ENCODE measurements at regions not wholly inside any gene's neighbourhood (a gene's known extent, or its start where the extent isn't known, plus 50 kb on each side); places are given as distances from the start of the nearest gene placed in this dataset.
"Not testable (repeated sequence)": the region's sequence is repeated elsewhere in the genome, so short reads cannot be mapped to it uniquely, and the experiment has no call there.

DNA sequence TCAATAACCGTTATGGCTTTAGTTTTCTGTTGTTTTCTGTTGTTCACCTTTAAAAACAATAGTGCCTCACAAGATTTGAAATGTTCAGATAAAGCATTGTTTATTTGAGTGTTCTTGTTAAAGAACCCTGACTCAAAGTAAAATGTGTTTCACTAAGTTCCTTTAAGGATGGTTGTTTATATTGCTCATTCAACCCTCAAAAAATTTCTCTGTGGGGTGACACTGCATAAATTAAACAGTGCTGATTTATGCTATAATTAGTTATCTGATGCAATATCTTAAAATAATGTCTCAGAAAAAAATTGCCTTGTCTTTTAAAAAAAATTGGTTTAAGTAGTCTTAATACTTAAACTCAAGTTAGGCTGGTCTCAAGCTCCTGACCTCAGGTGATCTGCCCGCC, 775.1 kb downstream of the FLRT2 start:
- no peak for DNase-seq

DNA sequence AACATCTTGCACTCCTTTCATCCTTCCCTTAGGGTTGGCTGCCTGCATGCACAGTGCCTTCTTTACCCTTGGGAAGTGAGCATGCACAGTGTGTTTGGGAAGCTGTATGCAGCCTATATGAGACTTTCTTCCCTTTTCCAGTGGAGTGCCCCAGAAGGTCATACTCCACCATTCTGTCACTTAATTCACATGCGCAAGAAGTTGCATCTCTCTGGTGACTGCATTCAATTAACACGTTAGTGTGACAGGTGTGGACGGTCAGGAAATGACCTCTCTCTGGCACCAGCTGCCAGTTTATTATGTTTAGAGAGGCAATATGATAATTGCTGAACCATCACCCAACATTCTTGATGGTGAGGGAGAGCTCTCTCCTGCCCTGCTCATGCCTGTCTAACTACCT, 770.0 kb downstream of the FLRT2 start:
- DNase-seq: no peak

DNA sequence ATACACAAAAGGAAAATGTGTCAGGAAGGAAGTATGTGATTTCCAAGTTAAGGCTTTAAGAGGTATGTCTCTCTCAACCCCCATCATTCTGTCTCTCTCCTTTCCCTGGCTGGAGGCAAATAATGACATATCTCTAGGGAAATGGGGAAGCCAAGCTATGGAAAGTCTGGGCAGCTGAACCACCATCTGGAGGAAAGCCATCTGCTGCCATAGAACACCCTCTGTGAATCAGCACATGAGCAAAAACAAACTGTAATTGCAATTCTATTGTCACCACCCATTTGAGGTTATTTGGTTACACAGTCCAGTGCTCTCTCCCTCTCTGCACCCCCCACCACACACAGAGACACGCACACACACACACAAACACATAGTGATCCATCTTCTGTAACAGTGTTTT, 766.2 kb downstream of the FLRT2 start:
- DNase-seq: no peak

DNA sequence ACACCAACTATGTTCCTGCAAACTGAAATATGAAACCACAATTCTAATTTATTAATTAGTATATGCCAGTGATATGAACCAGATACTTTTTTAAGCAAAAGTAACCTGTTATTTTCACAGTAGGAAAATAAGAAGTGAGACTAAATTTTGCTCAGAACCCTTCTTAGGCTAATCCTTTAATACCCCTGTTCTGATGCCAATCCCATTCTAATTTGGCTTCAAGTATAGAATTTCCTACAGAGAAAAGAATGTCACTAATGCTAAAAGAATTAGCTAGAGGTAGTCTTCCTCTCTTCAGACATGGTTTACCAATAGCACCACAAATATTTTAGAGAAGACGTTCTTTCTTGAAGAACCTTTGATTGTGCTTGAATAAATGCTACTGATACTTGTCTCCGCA, 758.4 kb downstream of the FLRT2 start:
- DNase-seq: no peak

DNA sequence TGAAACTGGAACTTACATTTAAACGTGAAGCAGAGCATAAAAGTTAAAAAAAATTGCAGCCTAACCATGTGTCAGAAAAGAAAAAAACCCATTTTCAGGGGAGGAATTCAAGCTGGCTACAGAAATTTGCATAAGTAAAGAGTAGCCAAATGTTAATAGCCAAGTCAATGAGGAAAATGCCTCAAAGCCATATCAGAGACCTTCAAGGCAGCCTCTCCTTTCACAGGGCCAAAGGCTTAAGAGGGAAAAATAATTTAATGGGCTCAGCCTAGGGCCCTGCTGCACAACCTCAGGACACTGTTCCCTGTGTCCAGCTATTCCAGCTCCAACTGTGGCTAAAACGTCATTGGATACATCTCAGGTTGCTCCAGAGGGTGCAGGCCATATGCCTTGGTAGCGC, 749.5 kb downstream of the FLRT2 start:
- no peak for DNase-seq

DNA sequence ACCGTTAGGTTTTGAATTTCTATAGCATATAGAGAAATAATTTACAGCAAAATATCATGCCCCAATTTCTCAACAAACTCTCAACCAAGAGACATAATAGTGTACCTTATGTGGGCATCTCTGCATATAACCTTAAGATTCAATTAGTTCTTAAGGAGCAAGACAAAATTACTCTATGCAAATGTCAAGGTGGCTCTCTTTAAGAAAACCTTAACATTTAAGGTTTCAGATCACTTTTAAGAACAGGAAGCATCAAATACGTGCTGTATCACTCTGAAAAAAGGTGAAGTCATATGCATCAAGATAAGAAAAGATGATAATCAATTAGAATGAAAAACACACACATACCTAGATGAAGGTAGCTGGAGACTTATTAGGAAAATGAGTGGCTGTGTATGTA, 728.0 kb downstream of the FLRT2 start:
- no peak for DNase-seq

DNA sequence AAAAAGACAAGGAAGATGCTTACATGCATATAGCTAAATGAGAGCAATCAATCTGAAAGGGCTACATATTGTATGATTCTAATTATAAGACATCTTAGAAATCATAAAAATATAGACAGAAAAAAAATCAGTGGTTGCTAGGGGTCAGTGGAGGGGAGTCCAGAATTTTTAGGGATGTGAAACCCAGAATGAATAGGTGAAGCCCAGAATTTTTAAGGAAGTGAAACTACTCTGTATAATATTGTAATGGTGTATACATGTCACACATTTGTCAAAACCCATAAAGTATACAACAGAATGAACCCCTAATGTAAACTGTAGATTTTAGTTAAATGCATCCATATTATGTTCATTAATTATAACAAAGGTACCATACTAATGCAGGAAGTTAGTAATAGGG, 713.2 kb downstream of the FLRT2 start:
- DNase-seq: no peak

DNA sequence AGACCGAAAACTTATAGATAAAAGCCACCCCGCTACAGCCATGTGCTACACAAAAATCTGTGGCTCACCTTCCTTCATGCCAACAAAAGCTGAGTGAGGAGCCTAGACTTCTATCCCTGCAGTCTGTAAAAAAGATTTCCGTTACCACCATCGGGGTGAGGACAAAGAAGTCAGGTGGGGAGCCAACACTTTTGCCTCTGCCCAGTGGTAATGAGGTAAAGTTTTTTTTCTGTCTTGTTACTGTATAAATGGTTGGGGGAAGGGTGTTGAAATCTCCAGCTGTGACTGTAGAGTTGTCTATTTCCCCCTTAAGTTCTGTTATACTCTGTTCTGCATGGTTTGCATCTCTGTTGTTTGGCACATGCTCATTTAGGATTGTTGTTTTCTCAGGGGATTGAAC, 707.8 kb downstream of the FLRT2 start:
- no peak for DNase-seq

DNA sequence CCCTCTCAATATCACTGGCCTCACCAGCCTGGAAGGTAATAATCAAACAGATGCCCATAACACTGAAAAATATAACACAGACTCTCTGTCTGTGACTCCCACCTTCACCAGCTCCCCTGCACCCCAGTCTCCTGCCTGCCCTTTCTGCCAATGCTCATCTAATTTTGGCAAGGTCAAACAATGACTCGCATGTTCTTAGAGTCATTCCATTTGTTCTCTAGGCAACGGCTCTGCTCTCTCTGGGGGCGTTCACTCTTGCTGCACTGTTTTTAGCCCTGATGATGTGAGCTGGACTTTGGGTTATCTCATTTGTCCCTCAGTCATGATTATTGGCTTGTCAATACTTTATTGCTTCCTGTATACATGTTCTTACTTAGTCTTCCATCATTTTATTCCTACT, 691.8 kb downstream of the FLRT2 start:
- no peak for DNase-seq

DNA sequence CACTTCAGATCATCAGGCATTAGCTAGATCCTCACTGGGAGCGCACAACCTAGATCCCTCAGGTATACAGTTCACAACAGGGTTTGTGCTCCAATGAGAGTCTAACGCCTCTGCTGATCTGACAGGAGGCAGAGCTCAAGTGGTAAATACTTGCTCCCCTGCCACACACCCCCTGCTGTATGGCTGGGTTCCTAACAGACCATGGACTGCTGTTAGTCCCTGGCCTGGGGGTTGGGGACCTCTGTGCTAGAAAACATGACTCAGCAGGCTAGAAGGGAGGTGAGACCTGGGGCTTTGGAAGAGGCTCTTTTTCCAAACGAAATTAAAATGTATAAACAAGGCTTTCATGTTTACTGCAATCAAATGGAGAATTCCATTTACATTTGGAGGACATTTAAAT, 691.1 kb downstream of the FLRT2 start:
- no peak for DNase-seq

DNA sequence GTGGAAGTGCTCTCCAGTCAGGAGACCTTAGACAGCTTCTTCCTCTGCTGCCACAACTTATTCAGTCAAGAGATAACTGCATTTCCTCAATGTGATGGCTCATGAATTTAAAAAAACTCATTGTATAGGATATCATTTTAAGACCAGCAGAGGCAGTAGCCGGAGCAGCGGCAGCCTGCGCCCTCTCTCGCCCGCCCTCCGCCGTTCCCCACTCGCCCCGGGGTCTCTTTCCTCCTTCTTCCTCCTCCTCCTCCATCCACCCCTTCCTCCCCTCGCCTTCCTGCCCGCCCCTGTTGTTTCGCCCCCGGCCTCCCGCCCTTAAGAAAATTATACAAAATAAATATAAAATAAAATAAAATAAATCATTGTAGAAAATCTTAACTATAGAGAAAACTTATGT, 687.6 kb downstream of the FLRT2 start:
- no peak for DNase-seq

DNA sequence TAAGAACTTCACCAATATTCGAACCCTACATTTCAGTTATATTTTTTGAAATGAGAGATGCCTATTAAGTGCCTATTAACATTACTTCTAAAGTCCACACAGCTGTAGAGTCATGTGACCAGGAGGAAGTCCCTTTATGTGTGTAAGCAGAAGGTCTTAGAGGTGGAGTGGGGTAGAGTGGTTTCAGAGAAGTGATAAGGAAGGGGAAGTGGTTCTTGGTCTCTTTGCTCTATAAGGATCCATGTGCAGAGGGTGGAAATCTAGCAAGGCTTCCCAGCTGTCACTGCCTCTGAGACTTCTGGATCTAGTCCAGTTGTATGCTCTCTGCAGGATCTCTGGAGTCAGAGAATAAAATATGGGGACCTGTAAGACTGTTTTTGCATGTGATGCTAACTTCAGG, 673.9 kb downstream of the FLRT2 start:
- DNase-seq: no peak

DNA sequence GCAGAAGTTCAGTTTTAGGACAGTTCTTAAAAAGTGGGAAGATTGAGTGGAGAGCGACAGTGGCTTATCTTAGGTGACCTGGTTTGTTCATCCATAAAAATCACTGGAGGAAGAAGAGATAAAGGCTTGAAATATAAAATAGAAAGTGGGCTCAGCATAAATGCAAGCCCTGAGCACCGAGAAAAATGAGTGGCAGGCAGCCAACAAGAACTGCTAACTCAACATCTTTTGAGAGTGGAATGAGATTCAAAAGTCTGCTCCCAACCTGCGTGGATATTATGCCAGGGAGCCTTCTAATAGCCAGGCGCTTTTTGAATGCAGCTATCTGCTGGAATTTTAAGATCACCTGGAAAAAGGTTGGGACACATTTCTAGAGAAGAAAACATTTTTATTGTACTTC, 666.5 kb downstream of the FLRT2 start:
- DNase-seq: no peak

DNA sequence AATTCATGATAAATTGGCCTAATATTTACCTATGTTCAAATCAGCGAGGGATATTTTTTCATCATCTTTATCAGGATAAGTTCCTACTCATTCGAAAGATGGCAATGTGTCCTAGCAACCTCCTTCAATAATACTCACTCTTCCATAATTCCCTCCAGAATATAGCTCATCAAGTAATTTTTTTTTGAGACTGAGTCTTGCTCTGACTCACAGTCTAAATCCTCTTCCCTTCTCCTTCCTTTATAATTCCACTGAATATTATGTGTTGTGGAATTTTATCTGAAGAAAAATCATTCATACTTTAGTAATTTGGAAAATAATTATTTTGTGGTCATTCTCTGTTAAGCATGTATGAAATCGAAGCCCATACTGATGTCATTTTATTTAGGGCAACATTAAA, 663.8 kb downstream of the FLRT2 start:
- no peak for DNase-seq

DNA sequence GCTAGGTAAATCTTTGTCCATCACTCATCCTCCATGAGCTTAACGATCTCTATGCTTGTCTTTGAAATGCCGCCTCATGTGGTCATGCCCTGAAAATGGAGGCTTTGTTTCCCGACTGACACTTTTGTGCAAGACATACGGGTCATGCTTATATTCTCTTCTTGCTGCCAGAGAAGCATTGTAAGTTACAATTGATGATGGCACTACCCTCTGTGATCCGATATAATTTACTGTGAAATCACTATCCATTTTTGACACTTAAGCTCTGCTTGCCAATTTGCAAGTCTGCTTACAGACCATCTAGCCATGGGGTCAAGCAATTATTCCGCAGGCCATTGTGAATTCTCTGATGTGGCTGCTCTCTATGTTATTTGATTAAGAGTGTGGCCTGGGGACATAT, 650.0 kb downstream of the FLRT2 start:
- no peak for DNase-seq

DNA sequence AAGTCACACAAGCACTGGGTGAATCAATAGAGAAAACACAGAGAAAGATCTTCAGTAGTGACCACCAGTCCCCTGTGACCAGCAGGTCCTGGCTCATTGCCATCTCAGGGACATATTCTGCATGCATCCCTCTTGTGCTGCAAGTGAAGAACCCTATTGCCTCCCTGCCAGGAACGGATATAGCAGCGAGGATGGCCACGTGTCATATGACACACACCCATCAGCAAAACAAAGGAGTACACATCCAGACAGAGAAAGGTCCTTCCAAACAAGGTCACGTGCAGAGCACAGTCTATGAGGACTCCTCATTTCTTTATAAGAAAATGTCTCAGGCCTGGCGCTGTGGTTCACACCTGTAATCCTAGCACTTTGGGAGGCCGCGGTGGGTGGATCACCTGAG, 638.4 kb downstream of the FLRT2 start:
- DNase-seq: no peak

DNA sequence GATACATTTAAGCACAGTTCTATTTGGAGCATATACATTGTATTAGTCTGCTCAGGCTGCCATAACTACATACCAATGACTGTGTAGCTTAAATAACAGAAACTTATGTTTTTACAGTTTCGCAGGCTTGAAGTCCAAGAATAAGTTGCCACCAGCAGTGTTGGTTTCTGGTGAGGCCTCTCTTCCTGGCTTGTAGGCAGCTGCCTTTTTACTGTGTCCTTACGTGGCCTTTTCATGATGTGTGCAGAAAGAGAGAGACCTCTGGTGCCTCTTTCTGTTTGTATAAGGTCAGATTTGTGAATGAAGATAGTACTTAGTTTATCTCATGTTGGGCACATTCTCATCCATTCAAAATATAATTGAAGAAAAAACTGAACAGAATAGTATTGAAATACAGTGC, 636.6 kb downstream of the FLRT2 start:
- DNase-seq: no peak

DNA sequence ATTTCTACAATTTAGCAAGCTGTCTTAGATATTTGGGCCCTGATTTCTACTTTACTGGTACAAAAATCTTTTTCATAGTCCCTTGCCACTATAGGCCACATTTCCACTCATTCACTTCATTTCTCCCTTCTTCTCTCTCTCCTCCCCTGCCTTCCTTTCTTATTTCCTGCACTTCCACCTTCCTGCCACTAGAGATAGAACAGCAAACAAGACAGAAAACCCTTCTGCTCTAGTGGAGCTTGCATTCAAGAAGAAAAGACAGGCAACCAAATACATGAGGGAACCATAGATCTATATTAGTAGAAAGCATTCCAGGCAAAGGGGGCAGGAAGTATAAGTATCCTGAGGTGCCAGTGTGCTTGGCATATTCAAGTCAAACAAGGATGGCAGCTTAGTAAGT, 623.5 kb downstream of the FLRT2 start:
- DNase-seq: no peak

DNA sequence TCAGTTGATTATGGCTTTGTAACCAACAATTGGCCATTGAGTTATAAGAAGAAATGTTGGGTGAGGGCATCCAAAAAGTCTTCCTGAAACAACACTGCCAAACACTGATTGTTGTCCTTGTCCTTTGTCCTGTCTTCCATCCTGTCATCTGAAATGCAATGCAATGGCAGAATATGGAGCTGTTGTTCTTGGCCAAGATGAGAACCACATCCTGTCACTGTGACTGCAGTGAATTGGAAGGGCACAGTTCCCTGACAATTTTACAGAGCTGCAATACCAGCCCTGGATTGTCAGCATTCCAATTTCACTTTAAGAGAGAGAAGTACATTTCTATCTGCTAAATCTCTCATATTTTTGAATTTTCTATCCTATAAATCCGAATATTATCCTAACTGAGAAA, 613.3 kb downstream of the FLRT2 start:
- no peak for DNase-seq

DNA sequence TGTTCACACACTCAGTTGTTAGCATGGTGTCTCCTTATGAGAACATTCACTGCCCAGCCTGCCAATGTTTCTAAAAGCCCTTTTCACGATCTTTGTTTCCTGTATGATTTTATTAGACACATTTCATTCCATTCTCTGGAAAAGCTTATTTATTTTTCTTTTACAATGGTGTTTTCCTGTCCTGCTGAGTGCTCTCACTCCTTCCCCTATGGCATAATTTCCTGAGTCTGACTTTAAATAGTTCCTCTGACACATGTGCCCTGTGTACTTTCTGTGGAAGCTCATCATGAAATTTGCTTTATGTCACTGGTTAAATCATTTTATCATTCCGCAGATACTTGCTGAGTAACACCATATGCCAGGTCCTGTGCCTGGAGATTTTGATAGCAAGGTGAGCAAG, 612.0 kb downstream of the FLRT2 start:
- DNase-seq: no peak

DNA sequence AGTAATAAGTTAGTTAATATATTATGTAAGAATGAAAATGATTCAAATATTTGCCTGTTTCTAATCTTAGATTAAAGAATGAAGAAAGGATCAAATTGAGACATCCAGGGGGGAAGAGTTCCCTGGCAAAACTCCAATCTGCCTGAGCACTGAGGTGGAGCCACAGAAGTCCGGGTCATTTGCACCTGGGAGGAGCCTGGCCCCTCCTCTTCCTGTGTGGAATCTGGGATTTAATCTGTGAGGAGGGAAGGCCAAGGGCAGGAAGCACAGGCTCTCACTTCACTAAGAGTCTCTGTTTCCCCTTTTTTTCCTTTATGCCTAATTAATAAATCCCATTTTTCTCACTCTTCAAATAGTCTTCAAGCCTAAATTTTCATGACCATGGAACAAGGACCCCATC, 599.5 kb downstream of the FLRT2 start:
- no peak for DNase-seq

DNA sequence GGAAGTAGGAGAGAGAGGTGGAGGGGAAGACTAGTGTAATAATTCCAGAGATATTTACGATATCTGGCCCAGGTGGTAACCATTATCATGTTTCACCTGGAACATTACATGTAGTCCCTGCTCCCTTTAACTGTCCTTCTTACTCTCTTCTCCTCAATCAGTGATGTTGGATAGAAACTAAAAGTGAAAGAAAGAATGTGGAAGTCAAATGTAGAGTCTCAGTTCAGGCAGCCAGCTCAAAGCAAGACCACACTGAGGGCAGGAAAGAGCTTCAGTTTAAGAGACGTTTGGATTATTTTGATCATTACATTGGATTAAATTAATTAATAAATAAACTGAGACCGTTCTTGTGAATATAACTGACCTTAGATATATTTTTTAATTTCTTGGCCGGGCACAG, 594.4 kb downstream of the FLRT2 start:
- DNase-seq: no peak

DNA sequence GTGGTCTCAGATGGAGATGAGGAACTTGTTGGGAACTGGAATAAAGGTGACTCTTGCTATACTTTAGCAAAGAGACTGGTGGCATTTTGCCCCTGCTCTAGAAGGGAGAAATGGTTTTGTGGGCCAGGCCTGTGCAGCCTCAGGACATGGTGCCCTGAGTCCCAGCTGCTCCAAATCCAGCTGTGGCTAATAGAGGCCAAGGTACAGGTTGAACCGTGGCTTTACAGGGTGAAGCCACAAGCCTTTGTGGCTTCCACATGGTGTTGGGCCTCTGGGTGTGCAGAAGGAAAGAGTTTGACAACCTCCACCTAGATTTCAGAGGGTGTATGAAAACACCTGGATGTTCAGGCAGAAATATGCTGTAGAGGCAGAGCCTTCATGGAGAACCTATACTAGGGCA, 586.0 kb downstream of the FLRT2 start:
- DNase-seq: no peak

DNA sequence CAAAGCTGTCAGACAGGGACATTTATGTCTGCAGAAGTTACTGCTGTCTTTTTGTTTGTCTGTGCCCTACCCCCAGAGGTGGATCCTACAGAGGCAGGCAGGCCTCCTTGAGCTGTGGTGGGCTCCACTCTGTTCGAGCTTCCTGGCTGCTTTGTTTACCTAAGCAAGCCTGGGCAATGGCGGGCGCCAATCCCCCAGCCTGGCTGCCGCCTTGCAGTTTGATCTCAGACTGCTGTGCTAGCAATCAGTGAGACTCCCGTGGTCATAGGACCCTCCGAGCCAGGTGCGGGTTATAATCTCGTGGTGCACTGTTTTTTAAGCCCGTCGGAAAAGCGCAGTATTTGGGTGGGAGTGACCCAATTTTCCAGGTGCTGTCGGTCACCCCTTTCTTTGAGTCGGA, 580.9 kb downstream of the FLRT2 start:
- DNase-seq: not testable (repeated sequence)

DNA sequence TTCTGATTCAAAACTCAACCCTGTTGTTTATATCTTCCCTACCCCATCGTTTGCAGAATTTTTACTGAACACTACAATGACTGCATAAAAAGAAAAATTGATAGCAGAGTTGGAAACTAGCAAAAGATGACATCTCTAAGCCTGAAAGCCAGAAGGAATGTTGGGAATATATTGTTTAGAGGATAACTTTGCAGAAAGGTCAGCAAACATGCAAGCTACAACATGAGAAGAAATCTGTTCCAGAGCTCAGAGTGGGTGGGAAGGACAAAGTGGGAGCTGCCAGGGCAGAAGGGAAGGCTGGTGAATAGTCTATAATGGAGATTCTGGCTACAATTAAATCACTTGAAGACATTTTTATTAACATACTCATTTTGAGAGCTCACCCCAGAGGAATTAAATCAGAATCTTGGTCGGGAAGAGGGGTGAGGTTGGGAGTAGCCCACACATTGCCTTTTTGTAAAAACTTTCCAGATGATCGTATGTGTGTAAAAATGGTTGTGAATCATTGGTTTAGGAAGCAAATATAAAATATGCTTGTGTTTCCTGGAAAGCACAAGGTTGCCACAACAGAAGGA, 574.8 kb downstream of the FLRT2 start:
- no peak for DNase-seq

DNA sequence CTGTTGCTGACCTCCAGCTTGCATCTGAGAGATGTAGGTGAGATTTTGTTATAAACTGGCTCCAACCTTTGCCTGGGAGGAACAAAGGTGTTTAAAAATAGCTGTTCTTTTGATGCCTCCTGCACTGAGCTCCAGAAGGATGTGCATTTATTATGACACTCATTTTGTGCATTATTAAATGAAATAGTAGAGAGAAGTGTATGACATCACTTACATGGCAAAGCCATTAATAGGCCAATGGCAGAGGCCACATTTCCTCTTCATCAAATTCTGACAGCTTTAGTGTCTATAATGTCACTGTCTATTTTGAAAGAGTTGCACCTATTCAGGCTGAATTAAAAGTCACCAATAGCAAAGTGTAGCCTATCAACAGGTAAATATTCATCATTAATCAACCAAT, 564.6 kb downstream of the FLRT2 start:
- no peak for DNase-seq

Measured in stimulated activated CD4-positive, alpha-beta T cell treated with anti-CD3 and anti-CD28 coated beads, Interleukin-12 subunit alpha, Interleukin-12 subunit beta, amount 100 ng/mL, for 4 hours (primary cell).